CD4-positive, alpha-beta T cell (primary cell): ENCODE measurements at regions not wholly inside any gene's neighbourhood (a gene's known extent, or its start where the extent isn't known, plus 50 kb on each side); places are given as distances from the start of the nearest gene placed in this dataset.

Experiments used
- ATAC-seq: fragments of 200-7000 bp; cut with Tn5 transposase; one replicate; pipeline ENCODE4 v1.10.0; 2022; ENCODE audit warnings: mild to moderate bottlenecking; ENCODE audit not compliant: poor library complexity
- CTCF ChIA-PET: fragments of 350-600 bp; sonication (Branson Sonifier 250); formaldehyde crosslinking; loops from one replicate; lab custom pipeline; 2021; ENCODE audit warnings: antibody characterized with exemption, inconsistent platforms; lab: Charles Lee
- POLR2A ChIA-PET: fragments of 350-600 bp; sonication (Branson Sonifier 250); formaldehyde crosslinking; loops from one replicate; lab custom pipeline; 2021; ENCODE audit warnings: antibody characterized with exemption, inconsistent platforms; lab: Charles Lee
- DNase-seq, 14 experiments: peaks; one replicate each; pipeline ENCODE4 v3.0.0-alpha.2; 2013 to 2020; ENCODE audit warnings: mixed read lengths in 2 of 14
- H3K27ac ChIP-seq, 2 donors: one replicate each; pipeline versions ENCODE4 v1.5.1 to v1.7.0; 2013; ENCODE audit warnings: low read length in 2 of 2, low read depth in 1 of 2, mild to moderate bottlenecking in 1 of 2
- H3K27me3 ChIP-seq, 2 experiments: 1 replicate in 1 of 2; 2 replicates in 1 of 2; pipeline versions ENCODE4 v1.6.1 to v1.7.0; 2013; ENCODE audit warnings: low read length in 2 of 2, control low read depth in 1 of 2, mild to moderate bottlenecking in 1 of 2, moderate library complexity in 1 of 2; ENCODE audit not compliant: insufficient read depth in 2 of 2, control insufficient read depth in 1 of 2
- H3K36me3 ChIP-seq: one replicate; pipeline ENCODE4 v1.6.1; 2013; ENCODE audit warnings: low read length, control low read depth; ENCODE audit not compliant: insufficient read depth
- H3K4me1 ChIP-seq: one replicate; pipeline ENCODE4 v1.6.1; 2013; ENCODE audit warnings: low read length, control low read depth; ENCODE audit not compliant: insufficient read depth
- H3K4me3 ChIP-seq: one replicate; pipeline ENCODE4 v1.5.1; 2013; ENCODE audit warnings: mild to moderate bottlenecking, low read length, moderate library complexity
- H3K9me3 ChIP-seq, 2 experiments: 1 replicate in 1 of 2; 2 replicates in 1 of 2; pipeline versions ENCODE4 v1.6.1 to v1.7.0; 2013; ENCODE audit warnings: low read length in 2 of 2, mild to moderate bottlenecking in 2 of 2, control low read depth in 1 of 2, moderate library complexity in 1 of 2; ENCODE audit not compliant: control insufficient read depth in 1 of 2, insufficient read depth in 1 of 2
- H3K27ac Mint-ChIP-seq: one replicate; pipeline ENCODE4 v1.8.0; 2020; ENCODE audit warnings: mixed read lengths
- H3K27me3 Mint-ChIP-seq: one replicate; pipeline ENCODE4 v1.8.0; 2021; ENCODE audit warnings: mixed read lengths
- H3K36me3 Mint-ChIP-seq: one replicate; pipeline ENCODE4 v1.8.0; 2021; ENCODE audit warnings: low read depth, mixed read lengths
- H3K4me1 Mint-ChIP-seq: one replicate; pipeline ENCODE4 v1.8.0; 2021; ENCODE audit warnings: low read depth, mixed read lengths
- H3K4me3 Mint-ChIP-seq: one replicate; pipeline ENCODE4 v1.8.0; 2020; ENCODE audit warnings: mild to moderate bottlenecking, mixed read lengths
- H3K9me3 Mint-ChIP-seq: one replicate; pipeline ENCODE4 v1.8.0; 2020; ENCODE audit warnings: mixed read lengths
- intact Hi-C, 2 experiments: fragments of 100-400 bp; cut with DNase I in 1 of 2; cut with micrococcal nuclease in 1 of 2; formaldehyde crosslinking; loops; one replicate each; pipeline versions ENCODE4 v1.15.1 to v1.9.0; 2023 to 2025; cut with DNase I, micrococcal nuclease
- TF ChIP-seq, protein P1 (sequence below): fragments of 200-600 bp; IDR thresholded peaks from one replicate; pipeline ENCODE4 v1.8.0; 2022; ENCODE audit warnings: antibody characterized with exemption, mild to moderate bottlenecking

- CTCF ChIA-PET, result no interaction called here
- POLR2A ChIA-PET, result no interaction called here
- intact Hi-C loops, result no loop called here
- Mint-ChIP-seq H3K36me3 (no peaks in the 10 kb centered on the region), H3K27me3 (peaks cover 23% of the 10 kb centered on the region), H3K27ac (no peak overlapping the region), H3K9me3 (peaks cover 3% of the 10 kb centered on the region), H3K4me1 (no peaks in the 10 kb centered on the region), H3K4me3 (no peak overlapping the region)
- DNase-seq, result no peak
- ATAC-seq, result no peak
- H3K27ac ChIP-seq, result no peak overlapping the region
- no peaks in the 10 kb centered on the region for H3K4me1 ChIP-seq
- H3K36me3 ChIP-seq, result no peaks in the 10 kb centered on the region
- no peaks in the 10 kb centered on the region for H3K27me3 ChIP-seq
- TF ChIP-seq, protein P1, sequence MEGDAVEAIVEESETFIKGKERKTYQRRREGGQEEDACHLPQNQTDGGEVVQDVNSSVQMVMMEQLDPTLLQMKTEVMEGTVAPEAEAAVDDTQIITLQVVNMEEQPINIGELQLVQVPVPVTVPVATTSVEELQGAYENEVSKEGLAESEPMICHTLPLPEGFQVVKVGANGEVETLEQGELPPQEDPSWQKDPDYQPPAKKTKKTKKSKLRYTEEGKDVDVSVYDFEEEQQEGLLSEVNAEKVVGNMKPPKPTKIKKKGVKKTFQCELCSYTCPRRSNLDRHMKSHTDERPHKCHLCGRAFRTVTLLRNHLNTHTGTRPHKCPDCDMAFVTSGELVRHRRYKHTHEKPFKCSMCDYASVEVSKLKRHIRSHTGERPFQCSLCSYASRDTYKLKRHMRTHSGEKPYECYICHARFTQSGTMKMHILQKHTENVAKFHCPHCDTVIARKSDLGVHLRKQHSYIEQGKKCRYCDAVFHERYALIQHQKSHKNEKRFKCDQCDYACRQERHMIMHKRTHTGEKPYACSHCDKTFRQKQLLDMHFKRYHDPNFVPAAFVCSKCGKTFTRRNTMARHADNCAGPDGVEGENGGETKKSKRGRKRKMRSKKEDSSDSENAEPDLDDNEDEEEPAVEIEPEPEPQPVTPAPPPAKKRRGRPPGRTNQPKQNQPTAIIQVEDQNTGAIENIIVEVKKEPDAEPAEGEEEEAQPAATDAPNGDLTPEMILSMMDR, result no peak
- no peak overlapping the region for H3K4me3 ChIP-seq
- H3K9me3 ChIP-seq, result peaks cover 0 to 8% of the 10 kb centered on the region in 2 experiments
These were observed 56.0 kb downstream of the RIN2 start for GRCh38 chr20:19813846-19814640.

- Histone ChIP-seq H3K9me3 (no peaks in the 10 kb centered on the region), H3K27ac (no peak overlapping the region), H3K4me3 (no peak overlapping the region), H3K4me1 (no peaks in the 10 kb centered on the region), H3K36me3 (no peaks in the 10 kb centered on the region), H3K27me3 (no peaks in the 10 kb centered on the region)
- H3K27me3 Mint-ChIP-seq, result peaks cover 23% of the 10 kb centered on the region
- CTCF ChIA-PET, result no interaction called here
- TF ChIP-seq, protein P1, result no peak
- ATAC-seq (no peak), DNase-seq (peak in 2 of 14 experiments; percentile 47 to 63)
- no peak overlapping the region for H3K4me3 Mint-ChIP-seq
- POLR2A ChIA-PET, result interaction anchor here (1.6 kb wide), 1 partner anchor 12 kb away, joined by 4 read pairs; no protein-coding TSS in a partner anchor
- no peaks in the 10 kb centered on the region for H3K4me1 Mint-ChIP-seq
- intact Hi-C loops, result no loop called here
- H3K27ac Mint-ChIP-seq, result no peak overlapping the region
- H3K36me3 Mint-ChIP-seq, result no peaks in the 10 kb centered on the region
- peaks cover 5% of the 10 kb centered on the region for H3K9me3 Mint-ChIP-seq
These were observed 57.5 kb downstream of the RIN2 start for GRCh38 chr20:19815553-19815991.

DNA sequence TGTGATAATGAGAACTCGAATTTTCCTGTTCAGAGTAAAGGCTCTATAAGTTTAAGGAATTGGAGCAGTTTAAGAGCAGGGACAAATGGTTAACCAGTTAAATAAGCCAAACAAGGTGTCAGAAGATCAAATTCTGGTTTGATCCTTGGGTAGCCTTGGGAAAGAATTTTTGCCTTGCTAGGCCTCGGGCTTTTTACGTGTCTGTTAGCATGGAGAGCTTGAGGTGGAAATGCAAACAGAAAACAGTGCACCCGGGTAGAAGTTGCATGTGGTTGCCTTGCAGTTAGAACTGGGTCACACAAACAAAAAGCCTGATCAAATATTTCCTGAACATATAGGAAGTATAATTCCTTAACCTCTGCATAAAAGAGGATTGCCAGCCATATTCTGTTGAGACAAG is 58.3 kb downstream of the RIN2 start:
- H3K27me3 Mint-ChIP-seq, result peaks cover 18% of the 10 kb centered on the region
- no peaks in the 10 kb centered on the region for H3K4me1 ChIP-seq
- no peak overlapping the region for H3K27ac ChIP-seq
- peaks cover 5% of the 10 kb centered on the region for H3K9me3 Mint-ChIP-seq
- TF ChIP-seq, protein P1, result no peak
- ChIA-PET CTCF (no interaction called here), POLR2A (interaction anchor here (1.6 kb wide), 1 partner anchor 11 kb away, joined by 4 read pairs; no protein-coding TSS in a partner anchor)
- H3K27ac Mint-ChIP-seq, result no peak overlapping the region
- H3K4me3 Mint-ChIP-seq, result no peak overlapping the region
- no peaks in the 10 kb centered on the region for H3K36me3 ChIP-seq
- H3K9me3 ChIP-seq, result no peaks in the 10 kb centered on the region
- no peaks in the 10 kb centered on the region for H3K36me3 Mint-ChIP-seq
- intact Hi-C loops, result no loop called here
- H3K4me1 Mint-ChIP-seq, result no peaks in the 10 kb centered on the region
- ATAC-seq (no peak), DNase-seq (no peak)
- H3K27me3 ChIP-seq, result no peaks in the 10 kb centered on the region
- H3K4me3 ChIP-seq, result no peak overlapping the region
